ENCODE measurements at regions not wholly inside any gene's neighbourhood (a gene's known extent, or its start where the extent isn't known, plus 50 kb on each side); places are given as distances from the start of the nearest gene placed in this dataset.

- TF ChIP-seq, protein P1, sequence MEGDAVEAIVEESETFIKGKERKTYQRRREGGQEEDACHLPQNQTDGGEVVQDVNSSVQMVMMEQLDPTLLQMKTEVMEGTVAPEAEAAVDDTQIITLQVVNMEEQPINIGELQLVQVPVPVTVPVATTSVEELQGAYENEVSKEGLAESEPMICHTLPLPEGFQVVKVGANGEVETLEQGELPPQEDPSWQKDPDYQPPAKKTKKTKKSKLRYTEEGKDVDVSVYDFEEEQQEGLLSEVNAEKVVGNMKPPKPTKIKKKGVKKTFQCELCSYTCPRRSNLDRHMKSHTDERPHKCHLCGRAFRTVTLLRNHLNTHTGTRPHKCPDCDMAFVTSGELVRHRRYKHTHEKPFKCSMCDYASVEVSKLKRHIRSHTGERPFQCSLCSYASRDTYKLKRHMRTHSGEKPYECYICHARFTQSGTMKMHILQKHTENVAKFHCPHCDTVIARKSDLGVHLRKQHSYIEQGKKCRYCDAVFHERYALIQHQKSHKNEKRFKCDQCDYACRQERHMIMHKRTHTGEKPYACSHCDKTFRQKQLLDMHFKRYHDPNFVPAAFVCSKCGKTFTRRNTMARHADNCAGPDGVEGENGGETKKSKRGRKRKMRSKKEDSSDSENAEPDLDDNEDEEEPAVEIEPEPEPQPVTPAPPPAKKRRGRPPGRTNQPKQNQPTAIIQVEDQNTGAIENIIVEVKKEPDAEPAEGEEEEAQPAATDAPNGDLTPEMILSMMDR (conservative IDR thresholded peaks at IDR 0.05; ENCODE audit: low read length): no peak
- no peak for TF ChIP-seq EZH2phosphoT487 (IDR thresholded peaks at IDR 0.05; ENCODE audit: borderline replicate concordance, low read depth, low read length)
Measured at GRCh38 chr1:195439661-195440060, 1168.6 kb downstream of the KCNT2 start.
